Activated B cell treated with CpG ODN at 0.5 μM for 24 hours (primary cell): ENCODE measurements at regions not wholly inside any gene's neighbourhood (a gene's known extent, or its start where the extent isn't known, plus 50 kb on each side); places are given as distances from the start of the nearest gene placed in this dataset.

Source experiments
- ATAC-seq: fragments of 200-7000 bp; cut with Tn5 transposase; one replicate; pipeline ENCODE4 v1.10.0; 2021; ENCODE audit warnings: low read depth, mild to moderate bottlenecking, moderate library complexity
- CTCF ChIA-PET: fragments of 350-600 bp; sonication (Branson Sonifier 250); formaldehyde crosslinking; loops from one replicate; lab custom pipeline; 2021; ENCODE audit warnings: antibody characterized with exemption; lab: Charles Lee
- POLR2A ChIA-PET: fragments of 350-600 bp; sonication (Branson Sonifier 250); formaldehyde crosslinking; loops from one replicate; lab custom pipeline; 2021; ENCODE audit warnings: antibody characterized with exemption; lab: Charles Lee
- DNase-seq: peaks from one replicate; pipeline ENCODE4 v3.0.0; 2022
- H3K27ac Mint-ChIP-seq: one replicate; pipeline ENCODE4 v1.8.0; 2020; ENCODE audit warnings: mixed read lengths
- H3K27me3 Mint-ChIP-seq: one replicate; pipeline ENCODE4 v1.8.0; 2021; ENCODE audit warnings: mixed read lengths
- H3K36me3 Mint-ChIP-seq: one replicate; pipeline ENCODE4 v1.8.0; 2021; ENCODE audit warnings: low read depth, mixed read lengths
- H3K4me1 Mint-ChIP-seq: one replicate; pipeline ENCODE4 v1.8.0; 2021; ENCODE audit warnings: mixed read lengths
- H3K4me3 Mint-ChIP-seq: one replicate; pipeline ENCODE4 v1.8.0; 2020; ENCODE audit warnings: mild to moderate bottlenecking, mixed read lengths
- H3K9me3 Mint-ChIP-seq: one replicate; pipeline ENCODE4 v1.8.0; 2020; ENCODE audit warnings: mixed read lengths
- CTCF ChIP-seq: fragments of 200-600 bp; IDR thresholded peaks from one replicate; pipeline ENCODE4 v1.8.0; 2022; ENCODE audit warnings: antibody characterized with exemption, mild to moderate bottlenecking
- intact Hi-C: fragments of 100-400 bp; cut with micrococcal nuclease; formaldehyde crosslinking; loops from one replicate; pipeline ENCODE4 v1.15.1; 2024

- DNase-seq (no peak), ATAC-seq (no peak)
- intact Hi-C loops = no loop called here
- H3K9me3 Mint-ChIP-seq = peaks cover 6% of the 10 kb centered on the region
- no peak overlapping the region for H3K27ac Mint-ChIP-seq
- H3K4me1 Mint-ChIP-seq = no peaks in the 10 kb centered on the region
- no peak overlapping the region for H3K4me3 Mint-ChIP-seq
- ChIA-PET CTCF (no interaction called here), POLR2A (no interaction called here)
- no peaks in the 10 kb centered on the region for H3K27me3 Mint-ChIP-seq
- TF ChIP-seq CTCF = no peak
- no peaks in the 10 kb centered on the region for H3K36me3 Mint-ChIP-seq
These were observed 177.6 kb downstream of the STK31 start for GRCh38 chr7:23887660-23888059.

GRCh38 chr7:23888958-23889357 lies 178.9 kb downstream of the STK31 start:
- Mint-ChIP-seq H3K4me1 (peaks cover 2% of the 10 kb centered on the region), H3K9me3 (peaks cover 6% of the 10 kb centered on the region), H3K36me3 (no peaks in the 10 kb centered on the region), H3K27ac (no peak overlapping the region), H3K27me3 (peaks cover 3% of the 10 kb centered on the region), H3K4me3 (no peak overlapping the region)
- ATAC-seq = no peak
- DNase-seq = no peak
- intact Hi-C loops = no loop called here
- TF ChIP-seq CTCF = no peak
- POLR2A ChIA-PET = no interaction called here
- CTCF ChIA-PET = no interaction called here

- DNase-seq (no peak), ATAC-seq (no peak)
- CTCF ChIA-PET = no interaction called here
- intact Hi-C loops = no loop called here
- Mint-ChIP-seq H3K27me3 (peaks cover 6% of the 10 kb centered on the region), H3K36me3 (no peaks in the 10 kb centered on the region), H3K4me3 (no peak overlapping the region), H3K27ac (no peak overlapping the region), H3K9me3 (peaks cover 6% of the 10 kb centered on the region), H3K4me1 (peaks cover 3% of the 10 kb centered on the region)
- TF ChIP-seq CTCF = no peak
- POLR2A ChIA-PET = no interaction called here
These were observed 179.5 kb downstream of the STK31 start for GRCh38 chr7:23889566-23889965.

- DNase-seq = no peak
- Mint-ChIP-seq H3K4me1 (peaks cover 3% of the 10 kb centered on the region), H3K9me3 (peaks cover 6% of the 10 kb centered on the region), H3K27me3 (peaks cover 12% of the 10 kb centered on the region), H3K4me3 (no peak overlapping the region), H3K27ac (no peak overlapping the region), H3K36me3 (no peaks in the 10 kb centered on the region)
- no peak for ATAC-seq
- no peak for TF ChIP-seq CTCF
- CTCF ChIA-PET = no interaction called here
- intact Hi-C loops = no loop called here
- POLR2A ChIA-PET = no interaction called here
These were observed 182.0 kb downstream of the STK31 start for GRCh38 chr7:23892019-23892418.

GRCh38 chr7:23893176-23893941 lies 183.3 kb downstream of the STK31 start:
- Mint-ChIP-seq H3K27ac (no peak overlapping the region), H3K4me3 (no peak overlapping the region), H3K9me3 (peaks cover 6% of the 10 kb centered on the region), H3K27me3 (peaks cover 12% of the 10 kb centered on the region), H3K4me1 (peaks cover 3% of the 10 kb centered on the region), H3K36me3 (no peaks in the 10 kb centered on the region)
- intact Hi-C loops = no loop called here
- ChIA-PET CTCF (no interaction called here), POLR2A (no interaction called here)
- no peak for TF ChIP-seq CTCF
- ATAC-seq (no peak), DNase-seq (no peak)
